ENCODE measurements at regions not wholly inside any gene's neighbourhood (a gene's known extent, or its start where the extent isn't known, plus 50 kb on each side); places are given as distances from the start of the nearest gene placed in this dataset.

DNA sequence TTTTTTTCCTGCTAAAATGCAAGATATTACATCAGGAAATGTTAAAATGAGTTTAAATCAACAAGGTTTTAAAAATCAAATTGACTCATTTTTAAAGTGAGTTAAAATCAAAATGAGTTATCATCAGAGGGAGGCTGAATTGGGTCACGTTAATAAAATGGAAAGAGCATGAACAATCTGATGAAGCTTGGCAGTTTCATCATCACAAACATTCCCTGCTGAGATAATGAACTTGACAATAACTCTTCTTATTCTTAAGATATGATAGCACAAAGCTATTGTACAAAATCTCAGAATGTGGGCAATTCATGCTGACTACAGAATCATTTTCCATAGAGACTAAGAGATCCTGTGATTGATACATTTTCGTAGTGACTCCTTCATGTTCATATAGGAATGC, 1086.7 kb downstream of the STIM2 start:
- no peaks in the 10 kb centered on the region for H3K27me3 ChIP-seq (ENCODE audit: insufficient read depth)
- H3K4me1 ChIP-seq (ENCODE audit: insufficient read depth), result no peaks in the 10 kb centered on the region
- no peak overlapping the region for H3K27ac ChIP-seq (ENCODE audit: low read depth)
- H3F3A ChIP-seq (replicated peaks; ENCODE audit: low read depth), result no peaks in the 10 kb centered on the region
- Mint-ChIP-seq H3K4me3 (no peak overlapping the region), H3K27ac (no peak overlapping the region), H3K9me3 (no peaks in the 10 kb centered on the region; the same call in 2 of the 3 replicates), H3K36me3 (ENCODE audit: low read depth) (no peaks in the 10 kb centered on the region), H3K27me3 (ENCODE audit: insufficient read depth, low read depth, poor library complexity) (no peaks in the 10 kb centered on the region), H3K4me1 (no peaks in the 10 kb centered on the region)
- H3K4me3 ChIP-seq, result no peak overlapping the region
- no peak for ATAC-seq
- H3K36me3 ChIP-seq (ENCODE audit: insufficient read depth), result no peaks in the 10 kb centered on the region
- DNase-seq (ENCODE audit: low spot score), result no peak
- H3K79me2 ChIP-seq (replicated peaks; ENCODE audit: insufficient read depth), result no peaks in the 10 kb centered on the region
- H3K9me2 ChIP-seq (ENCODE audit: insufficient read depth), result no peaks in the 10 kb centered on the region
- H3K4me2 ChIP-seq, result no peak overlapping the region
- no peak overlapping the region for H2AFZ ChIP-seq
- no peak for TF ChIP-seq STAT1 (IDR thresholded peaks at IDR 0.05; ENCODE audit: unreplicated experiment)
- TF ChIP-seq, protein P1, sequence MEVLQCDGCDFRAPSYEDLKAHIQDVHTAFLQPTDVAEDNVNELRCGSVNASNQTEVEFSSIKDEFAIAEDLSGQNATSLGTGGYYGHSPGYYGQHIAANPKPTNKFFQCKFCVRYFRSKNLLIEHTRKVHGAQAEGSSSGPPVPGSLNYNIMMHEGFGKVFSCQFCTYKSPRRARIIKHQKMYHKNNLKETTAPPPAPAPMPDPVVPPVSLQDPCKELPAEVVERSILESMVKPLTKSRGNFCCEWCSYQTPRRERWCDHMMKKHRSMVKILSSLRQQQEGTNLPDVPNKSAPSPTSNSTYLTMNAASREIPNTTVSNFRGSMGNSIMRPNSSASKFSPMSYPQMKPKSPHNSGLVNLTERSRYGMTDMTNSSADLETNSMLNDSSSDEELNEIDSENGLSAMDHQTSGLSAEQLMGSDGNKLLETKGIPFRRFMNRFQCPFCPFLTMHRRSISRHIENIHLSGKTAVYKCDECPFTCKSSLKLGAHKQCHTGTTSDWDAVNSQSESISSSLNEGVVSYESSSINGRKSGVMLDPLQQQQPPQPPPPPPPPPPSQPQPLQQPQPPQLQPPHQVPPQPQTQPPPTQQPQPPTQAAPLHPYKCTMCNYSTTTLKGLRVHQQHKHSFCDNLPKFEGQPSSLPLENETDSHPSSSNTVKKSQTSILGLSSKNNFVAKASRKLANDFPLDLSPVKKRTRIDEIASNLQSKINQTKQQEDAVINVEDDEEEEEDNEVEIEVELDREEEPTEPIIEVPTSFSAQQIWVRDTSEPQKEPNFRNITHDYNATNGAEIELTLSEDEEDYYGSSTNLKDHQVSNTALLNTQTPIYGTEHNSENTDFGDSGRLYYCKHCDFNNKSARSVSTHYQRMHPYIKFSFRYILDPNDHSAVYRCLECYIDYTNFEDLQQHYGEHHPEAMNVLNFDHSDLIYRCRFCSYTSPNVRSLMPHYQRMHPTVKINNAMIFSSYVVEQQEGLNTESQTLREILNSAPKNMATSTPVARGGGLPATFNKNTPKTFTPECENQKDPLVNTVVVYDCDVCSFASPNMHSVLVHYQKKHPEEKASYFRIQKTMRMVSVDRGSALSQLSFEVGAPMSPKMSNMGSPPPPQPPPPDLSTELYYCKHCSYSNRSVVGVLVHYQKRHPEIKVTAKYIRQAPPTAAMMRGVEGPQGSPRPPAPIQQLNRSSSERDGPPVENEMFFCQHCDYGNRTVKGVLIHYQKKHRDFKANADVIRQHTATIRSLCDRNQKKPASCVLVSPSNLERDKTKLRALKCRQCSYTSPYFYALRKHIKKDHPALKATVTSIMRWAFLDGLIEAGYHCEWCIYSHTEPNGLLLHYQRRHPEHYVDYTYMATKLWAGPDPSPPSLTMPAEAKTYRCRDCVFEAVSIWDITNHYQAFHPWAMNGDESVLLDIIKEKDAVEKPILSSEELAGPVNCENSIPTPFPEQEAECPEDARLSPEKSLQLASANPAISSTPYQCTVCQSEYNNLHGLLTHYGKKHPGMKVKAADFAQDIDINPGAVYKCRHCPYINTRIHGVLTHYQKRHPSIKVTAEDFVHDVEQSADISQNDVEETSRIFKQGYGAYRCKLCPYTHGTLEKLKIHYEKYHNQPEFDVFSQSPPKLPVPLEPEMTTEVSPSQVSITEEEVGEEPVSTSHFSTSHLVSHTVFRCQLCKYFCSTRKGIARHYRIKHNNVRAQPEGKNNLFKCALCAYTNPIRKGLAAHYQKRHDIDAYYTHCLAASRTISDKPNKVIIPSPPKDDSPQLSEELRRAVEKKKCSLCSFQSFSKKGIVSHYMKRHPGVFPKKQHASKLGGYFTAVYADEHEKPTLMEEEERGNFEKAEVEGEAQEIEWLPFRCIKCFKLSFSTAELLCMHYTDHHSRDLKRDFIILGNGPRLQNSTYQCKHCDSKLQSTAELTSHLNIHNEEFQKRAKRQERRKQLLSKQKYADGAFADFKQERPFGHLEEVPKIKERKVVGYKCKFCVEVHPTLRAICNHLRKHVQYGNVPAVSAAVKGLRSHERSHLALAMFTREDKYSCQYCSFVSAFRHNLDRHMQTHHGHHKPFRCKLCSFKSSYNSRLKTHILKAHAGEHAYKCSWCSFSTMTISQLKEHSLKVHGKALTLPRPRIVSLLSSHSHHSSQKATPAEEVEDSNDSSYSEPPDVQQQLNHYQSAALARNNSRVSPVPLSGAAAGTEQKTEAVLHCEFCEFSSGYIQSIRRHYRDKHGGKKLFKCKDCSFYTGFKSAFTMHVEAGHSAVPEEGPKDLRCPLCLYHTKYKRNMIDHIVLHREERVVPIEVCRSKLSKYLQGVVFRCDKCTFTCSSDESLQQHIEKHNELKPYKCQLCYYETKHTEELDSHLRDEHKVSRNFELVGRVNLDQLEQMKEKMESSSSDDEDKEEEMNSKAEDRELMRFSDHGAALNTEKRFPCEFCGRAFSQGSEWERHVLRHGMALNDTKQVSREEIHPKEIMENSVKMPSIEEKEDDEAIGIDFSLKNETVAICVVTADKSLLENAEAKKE (CRISPR knock-in tag; IDR thresholded peaks at IDR 0.05), result no peak
- no peak for TF ChIP-seq REST (IDR thresholded peaks at IDR 0.05; ENCODE audit: unreplicated experiment)
- TF ChIP-seq, protein P2, sequence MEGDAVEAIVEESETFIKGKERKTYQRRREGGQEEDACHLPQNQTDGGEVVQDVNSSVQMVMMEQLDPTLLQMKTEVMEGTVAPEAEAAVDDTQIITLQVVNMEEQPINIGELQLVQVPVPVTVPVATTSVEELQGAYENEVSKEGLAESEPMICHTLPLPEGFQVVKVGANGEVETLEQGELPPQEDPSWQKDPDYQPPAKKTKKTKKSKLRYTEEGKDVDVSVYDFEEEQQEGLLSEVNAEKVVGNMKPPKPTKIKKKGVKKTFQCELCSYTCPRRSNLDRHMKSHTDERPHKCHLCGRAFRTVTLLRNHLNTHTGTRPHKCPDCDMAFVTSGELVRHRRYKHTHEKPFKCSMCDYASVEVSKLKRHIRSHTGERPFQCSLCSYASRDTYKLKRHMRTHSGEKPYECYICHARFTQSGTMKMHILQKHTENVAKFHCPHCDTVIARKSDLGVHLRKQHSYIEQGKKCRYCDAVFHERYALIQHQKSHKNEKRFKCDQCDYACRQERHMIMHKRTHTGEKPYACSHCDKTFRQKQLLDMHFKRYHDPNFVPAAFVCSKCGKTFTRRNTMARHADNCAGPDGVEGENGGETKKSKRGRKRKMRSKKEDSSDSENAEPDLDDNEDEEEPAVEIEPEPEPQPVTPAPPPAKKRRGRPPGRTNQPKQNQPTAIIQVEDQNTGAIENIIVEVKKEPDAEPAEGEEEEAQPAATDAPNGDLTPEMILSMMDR (conservative IDR thresholded peaks at IDR 0.05; ENCODE audit: low read depth in 2 of 2), result no peak
- no peak for TF ChIP-seq ZNF331 (CRISPR knock-in tag; IDR thresholded peaks at IDR 0.05; ENCODE audit: low read depth)
- TF ChIP-seq POLR2AphosphoS5 (IDR thresholded peaks at IDR 0.05; ENCODE audit: low read depth), result no peak
- TF ChIP-seq EZH2phosphoT487 (IDR thresholded peaks at IDR 0.05; ENCODE audit: unreplicated experiment), result no peak
- no peaks in the 10 kb centered on the region for H4K20me1 ChIP-seq (replicated peaks; ENCODE audit: insufficient read depth)
